SU-DHL-6 (cell line): ENCODE measurements at regions not wholly inside any gene's neighbourhood (a gene's known extent, or its start where the extent isn't known, plus 50 kb on each side); places are given as distances from the start of the nearest gene placed in this dataset.

Source experiments
- CTCF ChIP-seq: fragments of 200-600 bp; sonication (generic); IDR thresholded peaks from one replicate; pipeline ENCODE4 v1.5.1; 2017; ENCODE audit warnings: antibody characterized with exemption, mild to moderate bottlenecking, low read length, moderate library complexity; ENCODE audit not compliant: insufficient read depth, poor library complexity, severe bottlenecking
- EZH2phosphoT487 ChIP-seq: fragments of 200-600 bp; sonication (generic), shearing (Covaris generic); conservative IDR thresholded peaks from 2 replicates; pipeline ENCODE4 v1.6.1; 2018; ENCODE audit warnings: mild to moderate bottlenecking, antibody characterized with exemption, low read length, moderate library complexity, mixed read lengths

- no peak for TF ChIP-seq CTCF
- no peak for TF ChIP-seq EZH2phosphoT487
Observed at GRCh38 chr5:54671111-54671531, 153.6 kb downstream of the SNX18 start.
